Left renal pelvis (tissue), 4 donors: ENCODE measurements at regions not wholly inside any gene's neighbourhood (a gene's known extent, or its start where the extent isn't known, plus 50 kb on each side); places are given as distances from the start of the nearest gene placed in this dataset.
"Not testable (repeated sequence)": the region's sequence is repeated elsewhere in the genome, so short reads cannot be mapped to it uniquely, and the experiment has no call there.

ENCODE experiments used
- DNase-seq, 4 donors: peaks; one replicate each; pipeline ENCODE4 v3.0.0-alpha.2; 2013; ENCODE audit warnings: low read depth in 4 of 4, low spot score in 3 of 4

DNA sequence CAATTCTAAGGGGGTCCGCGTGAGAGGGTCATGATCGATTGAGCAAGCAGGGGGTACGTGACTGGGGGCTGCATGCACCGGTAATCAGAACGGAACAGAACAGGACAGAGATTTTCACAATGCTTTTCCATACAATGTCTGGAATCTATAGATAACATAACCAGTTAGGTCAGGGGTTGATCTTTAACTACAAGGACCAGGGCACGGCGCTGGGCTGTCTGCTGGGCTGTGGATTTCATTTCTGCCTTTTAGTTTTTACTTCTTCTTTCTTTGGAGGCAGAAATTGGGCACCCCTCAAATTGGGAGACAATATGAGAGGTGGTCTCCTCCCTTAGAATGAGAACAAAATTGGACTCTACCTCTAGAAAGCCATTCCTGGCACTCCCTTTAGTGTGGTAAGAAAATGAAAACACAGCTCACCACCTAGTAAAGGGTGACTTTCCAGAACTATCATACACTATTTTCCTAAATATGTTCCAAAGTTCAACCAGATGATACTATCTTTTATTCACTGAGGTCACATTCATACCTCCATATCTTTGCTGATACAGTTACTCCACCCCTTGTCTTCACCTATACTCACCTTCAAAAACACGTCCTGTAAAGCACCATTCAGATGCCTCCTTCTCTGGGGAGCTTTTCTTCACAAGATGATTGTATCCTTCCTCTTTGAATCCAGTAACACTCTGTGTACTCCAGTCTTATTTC, 1058.3 kb upstream of the SLIT2 start:
- no peak for DNase-seq

DNA sequence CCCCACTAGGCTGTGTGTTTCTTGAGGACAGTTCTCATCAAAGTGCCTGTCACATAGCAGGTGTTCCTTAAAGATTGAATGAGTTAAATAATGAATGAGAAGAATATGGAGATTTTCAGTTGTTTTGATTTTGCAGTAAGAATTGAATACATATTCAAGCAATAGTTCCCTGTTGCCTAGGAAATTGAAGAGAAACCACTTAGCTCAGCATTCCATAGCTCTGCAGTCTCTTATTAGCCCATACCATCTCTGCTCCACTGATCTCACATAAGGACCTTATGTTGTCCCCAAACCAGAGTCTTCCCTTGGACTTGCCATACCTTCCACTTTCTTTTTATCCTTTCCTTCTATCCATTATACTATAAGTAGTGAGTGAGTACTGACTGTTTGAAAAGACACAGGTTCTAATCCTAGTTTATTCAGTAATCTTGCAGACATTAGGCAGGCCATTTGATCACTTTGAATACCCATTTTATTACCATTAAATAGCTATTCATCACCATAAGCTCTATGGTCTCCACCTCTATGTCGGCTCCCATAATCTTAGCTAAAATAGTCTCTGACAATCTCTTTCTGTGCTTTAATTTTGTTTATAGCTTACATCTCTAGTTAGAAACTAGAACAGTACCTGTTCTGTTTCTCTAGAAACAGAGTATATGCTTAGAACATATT, 1059.6 kb upstream of the SLIT2 start:
- DNase-seq = no peak

DNA sequence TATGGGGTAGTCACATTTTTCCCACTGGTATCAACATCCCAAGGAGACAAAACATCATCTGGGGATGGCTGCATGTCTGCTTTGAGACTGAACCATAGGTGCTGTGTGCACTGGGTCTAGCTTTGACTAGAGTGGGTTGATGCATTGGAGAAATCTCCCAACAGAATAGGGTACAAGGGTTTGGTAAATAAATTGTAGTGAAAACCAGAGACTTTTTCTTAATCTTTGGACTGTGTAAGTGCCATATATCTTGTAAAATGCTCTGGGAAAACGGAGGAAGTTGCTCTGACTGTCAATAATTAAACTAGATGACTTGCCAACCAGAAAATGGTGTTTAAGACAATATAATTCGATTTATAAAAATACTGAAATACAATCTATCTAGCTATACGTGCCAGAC, 1064.0 kb upstream of the SLIT2 start:
- DNase-seq = no peak

DNA sequence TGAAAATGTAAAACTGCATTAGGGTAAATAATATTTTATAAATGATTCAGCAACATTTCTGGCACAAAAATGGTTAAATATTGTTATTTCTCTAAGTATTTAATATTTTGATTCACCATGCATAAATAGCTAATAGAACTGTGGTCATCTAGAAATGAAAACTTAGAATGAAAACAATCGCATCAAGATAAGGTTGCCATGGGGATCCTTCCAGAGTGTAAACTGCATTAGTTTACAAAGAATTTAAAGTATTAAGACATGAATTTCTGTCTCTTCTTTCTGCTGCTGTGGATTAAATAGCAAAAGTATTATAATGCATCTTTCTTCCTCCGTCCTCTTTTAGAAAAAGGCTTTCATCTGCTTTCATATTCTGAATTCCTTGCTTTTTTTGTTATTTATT, 1064.6 kb upstream of the SLIT2 start:
- peak in 1 of 4 donors; percentile 27 for DNase-seq

DNA sequence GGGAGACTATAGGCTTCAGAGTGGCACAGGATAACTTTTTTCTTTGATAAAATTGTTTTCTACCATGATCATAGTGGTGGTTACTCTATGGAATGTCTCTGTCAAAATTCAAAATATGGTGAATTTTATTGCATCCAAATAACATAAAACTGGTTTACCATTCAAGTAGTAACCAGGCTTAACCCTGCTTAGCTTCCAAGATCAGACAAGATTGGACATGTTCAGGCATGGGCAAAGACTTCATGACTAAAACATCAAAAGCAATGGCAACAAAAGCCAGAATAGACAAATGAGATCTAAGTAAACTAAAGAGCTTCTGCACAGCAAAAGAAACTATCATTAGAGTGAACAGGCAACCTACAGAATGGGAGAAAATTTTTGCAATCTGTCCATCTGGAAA, 1070.1 kb upstream of the SLIT2 start:
- not testable (repeated sequence) for DNase-seq

DNA sequence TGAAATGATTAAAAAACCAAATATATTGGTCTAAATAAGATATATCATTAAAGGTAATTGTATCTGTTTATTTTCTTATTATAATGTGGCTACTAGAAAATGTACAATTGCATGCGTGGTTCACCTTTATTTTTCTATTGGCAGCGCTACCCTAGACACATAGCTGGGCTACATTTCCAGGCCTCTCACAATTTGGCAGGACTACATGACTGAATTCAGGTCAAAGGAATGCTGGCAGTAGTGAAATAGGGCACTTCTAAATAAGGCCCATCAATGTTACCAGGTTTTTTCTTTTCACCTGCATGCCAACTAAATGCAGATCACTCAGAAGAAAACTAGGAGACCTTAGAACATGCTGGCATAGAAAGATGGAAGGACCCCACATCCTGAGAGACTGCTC, 1072.9 kb upstream of the SLIT2 start:
- no peak for DNase-seq

DNA sequence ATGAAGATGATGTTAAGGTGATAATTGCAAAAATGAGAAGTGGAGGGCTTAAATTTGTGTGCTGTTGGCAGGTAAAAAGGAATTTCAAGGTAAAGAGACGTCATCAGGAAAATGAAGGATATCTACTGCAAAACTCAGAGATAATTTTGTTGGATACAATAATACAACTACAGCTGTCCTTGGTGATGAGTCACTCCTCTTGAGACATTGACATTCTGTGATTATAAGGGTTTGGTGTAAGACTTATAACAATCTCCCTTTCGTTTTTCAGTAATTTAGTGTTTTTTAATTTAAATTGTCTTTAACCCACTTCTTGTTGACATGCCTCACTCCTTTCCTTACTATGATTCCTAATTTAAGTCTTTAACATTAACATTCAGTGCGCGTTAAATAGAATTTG, 1074.1 kb upstream of the SLIT2 start:
- DNase-seq = no peak

DNA sequence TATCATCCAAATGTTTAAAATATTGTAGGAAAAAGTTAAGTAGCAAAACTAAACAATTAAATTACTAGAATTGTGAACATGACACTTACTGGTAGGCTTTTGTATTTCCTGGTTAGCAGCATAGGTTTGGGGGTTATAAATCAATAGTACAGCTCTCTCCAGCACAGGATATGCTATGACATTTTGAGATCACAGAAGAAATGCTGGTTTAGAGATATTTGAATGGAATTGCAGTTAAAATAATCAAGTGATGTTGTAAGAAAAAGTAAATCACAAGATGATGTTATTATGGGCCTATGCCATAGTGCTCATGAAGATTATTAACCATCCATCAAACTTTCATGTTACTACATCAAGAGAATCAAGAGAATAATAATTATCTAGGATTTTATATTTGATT, 1079.9 kb upstream of the SLIT2 start:
- DNase-seq = no peak

DNA sequence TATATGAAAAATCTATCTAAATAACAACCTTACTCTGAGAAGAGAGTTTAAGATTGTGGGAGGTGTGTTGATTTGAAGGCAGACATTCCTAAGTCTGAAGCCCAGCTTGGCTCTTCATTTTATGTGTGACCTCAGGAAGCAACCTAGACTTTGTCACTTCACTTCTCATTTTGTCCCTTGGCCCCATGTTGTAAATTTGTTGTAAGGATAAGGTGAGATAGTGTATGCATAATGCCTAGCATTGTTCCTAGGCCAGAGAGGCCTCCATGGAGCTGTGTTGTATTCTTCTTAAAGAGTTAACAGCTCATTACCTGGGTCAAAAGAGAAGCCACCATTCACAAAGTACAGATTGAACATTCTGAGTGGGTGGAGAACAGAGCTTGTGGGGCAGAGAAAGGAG, 1084.4 kb upstream of the SLIT2 start:
- no peak for DNase-seq

DNA sequence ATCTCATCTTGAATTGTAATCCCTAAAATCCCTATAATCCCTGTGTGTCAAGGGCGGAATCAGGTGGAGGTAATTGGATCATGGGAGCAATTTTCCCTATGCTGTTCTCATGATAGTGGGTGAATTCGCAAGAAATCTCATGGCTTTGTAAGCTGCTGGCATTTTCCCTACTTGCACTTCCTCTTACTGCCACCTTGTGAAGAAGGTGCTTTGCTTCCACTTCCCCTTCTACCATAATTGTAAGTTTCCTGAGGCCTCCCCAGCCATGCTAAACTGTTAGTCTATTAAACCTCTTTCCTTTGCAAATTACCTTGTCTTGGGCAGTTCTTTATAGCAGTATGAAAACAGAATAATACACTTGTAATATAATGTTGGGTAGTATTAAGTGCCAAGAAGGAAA, 1087.4 kb upstream of the SLIT2 start:
- no peak for DNase-seq

DNA sequence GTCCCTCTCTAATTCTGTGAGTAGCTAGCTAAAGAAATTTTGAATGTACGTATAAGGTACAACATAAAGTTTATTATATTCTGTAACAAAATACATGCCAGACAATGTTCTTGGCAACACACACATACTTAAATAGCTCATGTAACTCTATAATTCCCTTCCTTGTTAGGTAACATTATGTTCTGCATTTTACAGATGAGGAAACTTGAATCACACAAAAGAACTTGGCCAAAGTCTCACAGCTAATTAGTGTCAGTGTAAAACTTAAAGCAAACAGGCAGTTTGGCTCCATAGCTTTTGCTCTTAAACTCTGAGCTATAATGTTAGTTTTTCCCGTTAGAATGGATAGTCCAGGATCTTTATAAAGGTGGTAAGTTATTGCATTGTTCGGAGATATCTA, 1091.8 kb upstream of the SLIT2 start:
- DNase-seq = no peak

DNA sequence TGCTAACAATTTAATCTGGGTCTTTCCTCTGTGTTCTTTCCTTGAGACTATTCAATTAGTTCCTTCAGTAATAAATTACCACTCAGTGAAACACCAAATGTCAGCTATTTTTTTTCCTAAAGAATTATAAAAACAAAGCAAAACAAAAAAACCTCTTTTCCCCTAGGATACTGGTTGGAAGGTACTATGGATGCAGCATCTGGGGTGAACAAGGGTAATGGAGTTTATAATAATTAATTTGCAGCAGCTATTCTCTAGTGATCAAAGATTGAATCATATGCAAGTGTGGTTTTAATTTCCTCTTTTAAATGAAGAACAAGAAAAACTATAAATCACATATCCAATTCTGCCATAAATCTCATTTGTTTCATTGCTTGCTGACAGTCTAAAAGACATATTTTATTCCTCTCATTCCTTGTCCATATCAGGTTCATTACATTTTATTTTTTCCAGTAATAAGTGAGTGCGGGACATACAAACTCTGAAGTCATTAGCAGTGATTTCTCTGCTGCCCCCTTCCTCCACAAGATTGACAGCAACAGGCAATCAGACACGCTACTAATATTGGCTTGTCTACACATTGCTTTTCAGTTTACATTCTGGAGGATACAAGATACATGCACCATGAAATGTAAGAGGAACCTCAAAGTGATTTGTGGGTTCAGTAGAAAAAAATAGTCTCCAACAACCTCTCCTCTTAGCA, 1093.4 kb upstream of the SLIT2 start:
- no peak for DNase-seq

DNA sequence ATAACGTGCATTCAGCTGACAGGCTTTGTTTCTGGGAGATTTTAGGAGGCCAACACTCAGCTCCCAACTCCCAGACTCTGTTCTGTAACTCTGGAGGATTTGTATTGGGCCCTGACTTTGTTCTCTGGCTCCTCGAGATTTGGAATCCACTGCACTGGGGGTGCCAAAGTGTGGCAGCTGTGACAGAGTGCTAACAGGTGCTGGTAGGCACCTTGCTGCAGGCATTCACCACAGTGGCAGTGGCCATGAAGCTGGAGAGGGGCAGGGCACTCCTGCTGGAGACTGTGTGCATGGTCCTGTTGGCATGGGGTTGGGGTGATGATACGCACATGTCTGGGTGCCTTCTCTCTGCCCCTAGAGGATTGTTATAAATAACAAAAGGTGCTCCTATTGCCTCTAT, 1094.9 kb upstream of the SLIT2 start:
- no peak for DNase-seq

DNA sequence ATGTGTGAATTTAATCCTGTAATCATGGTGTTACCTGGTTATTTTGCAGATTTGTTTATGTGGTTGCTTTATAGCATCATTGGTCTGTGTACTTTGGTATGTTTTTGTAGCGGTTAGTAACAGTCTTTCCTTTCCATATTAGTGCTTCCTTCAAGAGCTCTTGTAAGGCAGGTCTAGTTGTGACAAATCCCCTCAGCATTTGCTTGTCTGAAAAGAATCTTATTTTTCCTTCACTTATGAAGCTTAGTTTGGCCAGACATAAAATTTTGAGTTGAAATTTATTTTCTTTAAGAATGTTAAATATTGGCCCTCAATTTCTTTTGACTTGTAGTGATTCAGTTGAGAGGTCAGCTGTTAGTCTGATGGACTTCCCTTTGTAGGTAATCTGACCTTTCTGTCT, 1096.1 kb upstream of the SLIT2 start:
- DNase-seq = no peak

DNA sequence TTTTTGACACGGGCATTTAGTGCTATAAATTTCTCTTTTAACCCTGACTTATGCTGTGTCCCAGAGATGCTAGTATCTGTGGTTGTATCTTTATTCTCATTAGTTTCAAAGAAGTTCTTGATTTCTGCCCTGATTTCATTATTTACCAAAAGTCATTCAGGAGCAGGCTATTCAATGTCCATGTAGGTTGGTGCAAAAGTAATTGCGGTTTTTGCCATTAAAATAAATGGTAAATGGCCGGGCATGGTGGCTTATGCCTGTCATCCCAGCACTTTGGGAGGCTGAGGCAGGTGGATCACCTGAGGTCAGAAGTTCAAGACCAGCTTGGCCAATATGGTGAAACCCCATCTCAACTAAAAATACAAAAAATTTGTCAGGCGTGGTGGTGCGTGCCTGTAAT, 1097.4 kb upstream of the SLIT2 start:
- not testable (repeated sequence) for DNase-seq

DNA sequence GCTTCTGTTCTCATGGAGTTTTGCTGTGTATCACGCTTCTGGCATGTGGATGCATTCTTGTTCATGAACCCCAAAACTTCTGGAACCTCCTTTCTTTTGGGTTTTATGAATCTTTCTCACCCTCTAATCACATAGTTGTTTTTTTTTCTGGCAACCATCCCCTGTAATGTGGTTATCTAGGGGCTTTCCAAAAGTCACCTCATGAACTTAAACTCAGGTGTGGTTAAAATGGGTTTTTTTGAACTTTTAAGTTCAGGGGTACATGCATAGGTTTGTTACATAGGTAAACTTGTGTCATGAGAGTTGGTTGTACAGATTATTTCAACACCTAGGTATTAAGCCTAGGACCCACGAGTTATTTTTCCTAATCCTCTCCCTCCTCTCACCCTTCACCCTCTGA, 1099.4 kb upstream of the SLIT2 start:
- DNase-seq = no peak

DNA sequence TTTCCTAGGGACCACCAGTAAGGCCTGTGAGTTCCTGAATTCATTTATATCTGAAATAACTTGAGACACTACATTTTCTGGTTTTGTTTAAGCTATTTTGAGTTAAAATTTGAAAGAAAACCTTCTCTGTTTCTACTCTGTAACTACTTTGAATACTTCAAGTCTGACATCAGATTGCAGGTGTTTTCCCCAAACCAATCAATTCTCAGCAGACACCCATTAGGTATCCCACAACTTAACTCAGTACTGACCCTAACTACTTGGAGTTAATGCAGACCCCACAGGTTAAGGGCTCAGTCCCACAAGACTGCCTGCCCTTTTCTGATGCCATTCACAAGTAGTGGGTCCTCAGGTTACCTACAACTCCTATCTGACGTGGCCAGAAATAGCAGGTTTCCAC, 1100.0 kb upstream of the SLIT2 start:
- no peak for DNase-seq

DNA sequence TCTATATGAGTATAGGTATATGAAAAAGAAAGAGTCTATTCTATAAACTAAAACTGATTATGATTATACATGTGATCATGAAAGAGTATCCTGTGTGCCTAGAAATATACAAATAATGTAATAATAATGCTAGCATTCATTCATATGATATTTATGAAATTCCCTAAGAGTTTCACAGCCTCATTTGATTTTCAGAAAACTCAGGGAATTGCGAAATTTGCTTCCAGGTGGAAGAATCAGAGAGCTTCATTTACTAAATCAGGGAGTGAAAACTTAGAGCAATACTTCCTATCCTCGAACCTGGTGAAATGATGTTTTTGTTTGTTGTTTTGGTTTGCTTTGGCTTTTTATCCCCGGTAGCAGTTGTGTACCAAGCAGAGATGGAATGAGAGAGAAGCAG, 1105.7 kb upstream of the SLIT2 start:
- no peak for DNase-seq

DNA sequence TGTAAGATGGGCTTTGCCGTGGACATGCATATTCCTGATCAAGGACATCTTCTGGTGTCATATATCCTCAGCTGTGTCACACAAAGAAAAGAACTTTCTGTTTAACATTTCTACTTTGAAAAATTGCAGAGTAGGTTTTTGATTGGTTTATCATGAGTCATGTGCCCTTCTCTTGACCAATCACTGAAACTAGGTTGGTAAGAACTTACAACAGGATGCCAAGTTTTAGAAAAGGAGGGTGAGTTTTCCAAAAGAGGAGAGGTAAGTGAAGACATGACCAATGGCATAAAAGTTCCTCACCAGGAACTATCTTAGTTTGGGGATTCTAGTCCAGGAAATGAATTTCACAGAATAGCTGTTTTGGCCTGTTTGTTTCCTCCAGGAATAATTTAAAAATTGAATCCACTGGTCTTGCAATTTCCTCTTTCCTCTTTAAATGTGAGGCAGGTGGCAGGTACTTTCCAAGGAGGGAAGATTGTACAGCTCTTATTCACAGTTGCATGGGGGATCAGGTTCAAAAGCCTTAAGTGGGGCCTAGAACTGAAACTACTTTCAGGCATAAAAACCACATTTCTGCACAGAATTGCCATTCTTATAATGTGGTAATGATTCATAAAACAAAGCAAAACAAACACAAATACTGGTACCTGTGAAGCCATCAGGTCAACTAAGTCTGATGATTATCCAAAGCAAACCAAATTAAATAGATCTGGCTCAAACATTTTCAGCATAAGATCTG, 1114.5 kb upstream of the LCORL start:
- no peak for DNase-seq

DNA sequence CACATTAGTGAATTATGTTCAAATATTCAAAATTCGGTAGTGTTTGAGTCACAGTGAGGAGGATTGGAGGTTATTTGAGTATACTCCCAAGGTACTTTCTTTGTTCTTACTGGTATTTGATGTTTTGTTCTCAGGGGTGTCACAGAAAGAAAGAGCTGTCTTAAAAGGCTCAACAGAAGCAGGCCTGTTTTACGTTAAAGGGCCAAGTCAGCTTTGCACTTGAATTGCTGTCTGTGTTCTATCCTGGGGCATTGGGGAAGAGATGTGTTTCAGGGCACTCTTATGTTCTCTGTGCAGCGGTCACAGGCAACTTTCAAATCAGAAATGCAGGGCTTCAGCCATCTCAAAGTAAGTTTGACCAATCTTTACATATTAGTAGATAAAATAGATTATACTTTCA, 1113.1 kb upstream of the LCORL start:
- no peak for DNase-seq

DNA sequence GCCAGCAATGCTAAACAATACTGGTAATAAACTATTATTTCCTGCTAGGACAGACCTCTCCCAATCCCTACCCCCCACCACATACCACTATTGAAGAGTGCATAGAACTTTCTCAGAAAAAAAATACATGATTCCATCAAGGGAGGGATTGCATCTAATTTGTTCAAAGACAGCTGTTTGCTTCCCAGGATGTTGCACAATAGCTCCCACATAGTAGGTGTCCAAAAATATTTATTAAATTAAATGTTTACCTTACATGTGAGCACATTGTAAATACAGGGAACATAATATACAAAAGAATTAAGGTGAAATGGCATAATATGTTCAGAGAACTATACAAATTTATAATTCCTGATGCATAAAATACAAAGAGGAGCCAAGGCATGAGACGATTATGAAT, 1111.8 kb upstream of the LCORL start:
- DNase-seq = no peak
